ENCODE measurements at regions not wholly inside any gene's neighbourhood (a gene's known extent, or its start where the extent isn't known, plus 50 kb on each side); places are given as distances from the start of the nearest gene placed in this dataset.

DNA sequence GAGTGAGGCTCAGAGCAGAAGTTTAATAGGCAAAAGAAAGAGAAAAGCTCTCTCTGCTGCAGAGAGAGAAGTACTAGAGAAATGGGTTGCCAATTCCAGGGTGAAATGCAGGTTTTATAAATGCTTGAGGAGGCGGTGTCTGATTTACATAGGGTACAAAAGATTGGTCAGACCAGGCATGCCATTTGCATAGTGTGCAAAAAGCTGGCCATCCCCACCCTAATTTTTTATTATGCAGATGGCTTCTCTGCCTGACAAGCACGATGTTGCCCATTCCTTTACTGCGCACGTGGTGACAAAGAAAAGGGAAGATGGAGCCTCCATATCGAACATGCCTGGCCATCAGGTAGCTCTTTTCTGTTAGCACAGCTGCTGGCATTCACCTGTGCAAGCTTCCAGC is 209.3 kb upstream of the PPFIA2 start:
- 76% methylated on average over 4 of the region's 5 CpGs for WGBS (ENCODE audit: insufficient coverage)
- H2AFZ ChIP-seq (ENCODE audit: insufficient read depth, low read depth, low read length, poor library complexity, severe bottlenecking): no peak overlapping the region
- no peaks in the 10 kb centered on the region for H3K27me3 ChIP-seq (replicated peaks in 1 of 4; ENCODE audit: control extremely low read depth in 1 of 4, control insufficient read depth in 3 of 4, insufficient read depth in 4 of 4, low read length in 3 of 4)
- TF ChIP-seq CTCF (IDR thresholded peaks at IDR 0.05): no peak
- no peak for TF ChIP-seq EZH2 (IDR thresholded peaks at IDR 0.05; ENCODE audit: borderline replicate concordance, insufficient read depth, low read depth, low read length, poor library complexity, severe bottlenecking)
- no peak overlapping the region for H3K4me2 ChIP-seq (replicated peaks; ENCODE audit: low read depth, low read length, poor library complexity, severe bottlenecking)
- no peaks in the 10 kb centered on the region for H3K9me3 Mint-ChIP-seq (ENCODE audit: insufficient read depth)
- intact Hi-C loops (cut with micrococcal nuclease): no loop called here
- H3K9me3 ChIP-seq (ENCODE audit: control extremely low read depth in 1 of 3, control insufficient read depth in 2 of 3, insufficient read depth in 1 of 3, low read length in 2 of 3): no peaks in the 10 kb centered on the region
- no peaks in the 10 kb centered on the region for H4K20me1 ChIP-seq (ENCODE audit: control insufficient read depth, insufficient read depth, low read length, poor library complexity, severe bottlenecking)
- no peaks in the 10 kb centered on the region for H3K4me1 Mint-ChIP-seq
- H3K9ac ChIP-seq (ENCODE audit: low read length): no peak overlapping the region
- H3K79me2 ChIP-seq (ENCODE audit: control insufficient read depth, insufficient read depth, low read length): no peaks in the 10 kb centered on the region
- no peaks in the 10 kb centered on the region for H3K4me1 ChIP-seq (ENCODE audit: control insufficient read depth in 2 of 2, insufficient read depth in 2 of 2, low read length in 2 of 2)
- no peak overlapping the region for H3K27ac ChIP-seq (ENCODE audit: low read length in 2 of 2)
- ChIA-PET CTCF (no interaction called here), POLR2A (no interaction called here)
- H3K4me3 Mint-ChIP-seq: no peak overlapping the region
- DNase-seq (no peak), ATAC-seq (ENCODE audit: low read depth) (no peak)
- H3K4me3 ChIP-seq (ENCODE audit: control extremely low read depth in 1 of 5, extremely low read depth in 1 of 5, insufficient read depth in 1 of 5, low read depth in 2 of 5, low read length in 4 of 5): no peak overlapping the region
- H3K27ac Mint-ChIP-seq: no peak overlapping the region
- H3K27me3 Mint-ChIP-seq: no peaks in the 10 kb centered on the region
- H3K36me3 ChIP-seq (replicated peaks in 1 of 2; ENCODE audit: control extremely low read depth in 1 of 2, control insufficient read depth in 1 of 2, extremely low read depth in 1 of 2, insufficient read depth in 2 of 2, low read length in 1 of 2): no peaks in the 10 kb centered on the region

DNA sequence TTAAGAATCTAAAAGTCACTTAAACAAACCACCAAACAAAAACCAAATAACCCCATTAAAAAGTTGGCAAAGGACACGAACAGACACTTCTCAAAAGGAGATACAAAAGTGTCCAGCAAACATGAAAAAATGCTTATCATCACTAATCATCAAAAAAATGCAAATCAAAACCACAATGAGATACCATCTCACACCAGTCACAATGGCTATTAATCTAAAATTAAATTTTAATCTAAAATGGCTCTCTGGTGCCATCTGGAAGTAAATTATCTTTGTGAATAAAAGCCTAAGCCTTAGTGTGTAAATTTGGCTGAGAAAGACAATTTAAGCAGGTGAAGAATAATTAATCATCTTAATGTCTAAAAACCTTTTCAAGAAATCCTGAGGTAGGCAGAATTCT is 204.5 kb upstream of the PPFIA2 start:
- H3K4me3 ChIP-seq (ENCODE audit: control extremely low read depth in 1 of 5, extremely low read depth in 1 of 5, insufficient read depth in 1 of 5, low read depth in 2 of 5, low read length in 4 of 5): no peak overlapping the region
- no peaks in the 10 kb centered on the region for H3K79me2 ChIP-seq (ENCODE audit: control insufficient read depth, insufficient read depth, low read length)
- no peaks in the 10 kb centered on the region for H3K9me3 ChIP-seq (ENCODE audit: control extremely low read depth in 1 of 3, control insufficient read depth in 2 of 3, insufficient read depth in 1 of 3, low read length in 2 of 3)
- no CpG with 5 or more reads among the region's 1 CpG for WGBS (ENCODE audit: insufficient coverage)
- Mint-ChIP-seq H3K4me1 (no peaks in the 10 kb centered on the region), H3K4me3 (no peak overlapping the region), H3K27me3 (no peaks in the 10 kb centered on the region), H3K9me3 (ENCODE audit: insufficient read depth) (no peaks in the 10 kb centered on the region), H3K27ac (no peak overlapping the region)
- intact Hi-C loops (cut with micrococcal nuclease): no loop called here
- TF ChIP-seq CTCF (IDR thresholded peaks at IDR 0.05) (no peak), EZH2 (IDR thresholded peaks at IDR 0.05; ENCODE audit: borderline replicate concordance, insufficient read depth, low read depth, low read length, poor library complexity, severe bottlenecking) (no peak)
- no peak overlapping the region for H2AFZ ChIP-seq (ENCODE audit: insufficient read depth, low read depth, low read length, poor library complexity, severe bottlenecking)
- ChIA-PET CTCF (no interaction called here), POLR2A (no interaction called here)
- H3K27me3 ChIP-seq (replicated peaks in 1 of 4; ENCODE audit: control extremely low read depth in 1 of 4, control insufficient read depth in 3 of 4, insufficient read depth in 4 of 4, low read length in 3 of 4): no peaks in the 10 kb centered on the region
- DNase-seq (no peak), ATAC-seq (ENCODE audit: low read depth) (no peak)
- H3K9ac ChIP-seq (ENCODE audit: low read length): no peak overlapping the region
- H3K36me3 ChIP-seq (replicated peaks in 1 of 2; ENCODE audit: control extremely low read depth in 1 of 2, control insufficient read depth in 1 of 2, extremely low read depth in 1 of 2, insufficient read depth in 2 of 2, low read length in 1 of 2): no peaks in the 10 kb centered on the region
- no peaks in the 10 kb centered on the region for H3K4me1 ChIP-seq (ENCODE audit: control insufficient read depth in 2 of 2, insufficient read depth in 2 of 2, low read length in 2 of 2)
- H4K20me1 ChIP-seq (ENCODE audit: control insufficient read depth, insufficient read depth, low read length, poor library complexity, severe bottlenecking): no peaks in the 10 kb centered on the region
- H3K27ac ChIP-seq (ENCODE audit: low read length in 2 of 2): no peak overlapping the region
- H3K4me2 ChIP-seq (replicated peaks; ENCODE audit: low read depth, low read length, poor library complexity, severe bottlenecking): no peak overlapping the region
